GM21619 (cell line): ENCODE measurements at regions not wholly inside any gene's neighbourhood (a gene's known extent, or its start where the extent isn't known, plus 50 kb on each side); places are given as distances from the start of the nearest gene placed in this dataset.

Experiments
- ATAC-seq: cut with Tn5 transposase; IDR thresholded peaks from one replicate; pipeline ENCODE4 v1.9.1; 2021; ENCODE audit not compliant: unreplicated experiment

- no peak for ATAC-seq
Observed at GRCh38 chr6:21986703-21987102, 310.1 kb downstream of the PRL start.

- peak; percentile 73 for ATAC-seq
Observed at GRCh38 chr6:21987501-21987957, 309.3 kb downstream of the PRL start.

GRCh38 chr6:21990577-21990976 lies 306.3 kb downstream of the PRL start:
- ATAC-seq = no peak

GRCh38 chr6:21992178-21992967 lies 304.5 kb downstream of the PRL start:
- ATAC-seq = no peak

GRCh38 chr6:21993841-21994240 lies 303.0 kb downstream of the PRL start:
- no peak for ATAC-seq

GRCh38 chr6:21994821-21995220 lies 302.0 kb downstream of the PRL start:
- ATAC-seq = no peak

GRCh38 chr6:21995318-21995717 lies 301.5 kb downstream of the PRL start:
- ATAC-seq = no peak

- no peak for ATAC-seq
Observed at GRCh38 chr6:21996425-21997118, 300.3 kb downstream of the PRL start.

GRCh38 chr6:21997119-21998037 lies 299.5 kb downstream of the PRL start:
- ATAC-seq = no peak

- ATAC-seq = no peak
Observed at GRCh38 chr6:21998582-21998981, 298.3 kb downstream of the PRL start.

GRCh38 chr6:21999012-21999528 lies 297.8 kb downstream of the PRL start:
- no peak for ATAC-seq

- ATAC-seq = no peak
Observed at GRCh38 chr6:21999741-22000140, 297.1 kb downstream of the PRL start.

GRCh38 chr6:22001396-22002027 lies 295.3 kb downstream of the PRL start:
- no peak for ATAC-seq

GRCh38 chr6:22003287-22003686 lies 293.5 kb downstream of the PRL start:
- no peak for ATAC-seq

- no peak for ATAC-seq
Observed at GRCh38 chr6:22006795-22007194, 290.0 kb downstream of the PRL start.

GRCh38 chr6:22007469-22007868 lies 289.4 kb downstream of the PRL start:
- ATAC-seq = no peak

- ATAC-seq = no peak
Observed at GRCh38 chr6:22008248-22008836, 288.5 kb downstream of the PRL start.

GRCh38 chr6:22010102-22010501 lies 286.7 kb downstream of the PRL start:
- ATAC-seq = no peak

GRCh38 chr6:22015216-22015615 lies 281.6 kb downstream of the PRL start:
- no peak for ATAC-seq

GRCh38 chr6:22015944-22016343 lies 280.9 kb downstream of the PRL start:
- ATAC-seq = no peak
